H9 (cell line): ENCODE measurements at regions not wholly inside any gene's neighbourhood (a gene's known extent, or its start where the extent isn't known, plus 50 kb on each side); places are given as distances from the start of the nearest gene placed in this dataset.

Experiments used
- DNase-seq: peaks from one replicate; pipeline ENCODE4 v3.0.0-alpha.2; 2017
- H2AFZ ChIP-seq: one replicate; pipeline ENCODE4 v1.6.1; 2013; ENCODE audit warnings: mild to moderate bottlenecking, low read length, control low read depth, moderate library complexity
- H2AK5ac ChIP-seq: 2 replicates; pipeline ENCODE4 v1.6.1; 2013; ENCODE audit warnings: low read length, control low read depth, mixed read lengths; ENCODE audit not compliant: insufficient read length
- H2BK120ac ChIP-seq: one replicate; pipeline ENCODE4 v1.6.1; 2013; ENCODE audit warnings: low read depth, mild to moderate bottlenecking, low read length, control low read depth, inconsistent platforms; ENCODE audit not compliant: poor library complexity, severe bottlenecking
- H2BK12ac ChIP-seq: 2 replicates; pipeline ENCODE4 v1.6.1; 2013; ENCODE audit warnings: low read length, control low read depth, mixed read lengths, low read depth; ENCODE audit not compliant: insufficient read length
- H2BK15ac ChIP-seq: 2 replicates; pipeline ENCODE4 v1.6.1; 2013; ENCODE audit warnings: low read depth, low read length, control low read depth
- H2BK20ac ChIP-seq: one replicate; pipeline ENCODE4 v1.6.1; 2013; ENCODE audit warnings: low read depth, mild to moderate bottlenecking, low read length, control low read depth, inconsistent platforms; ENCODE audit not compliant: poor library complexity, severe bottlenecking
- H2BK5ac ChIP-seq: 2 replicates; pipeline ENCODE4 v1.6.1; 2013; ENCODE audit warnings: low read length, control low read depth, mixed read lengths; ENCODE audit not compliant: insufficient read length
- H3K14ac ChIP-seq: 2 replicates; pipeline ENCODE4 v1.6.1; 2013; ENCODE audit warnings: low read length, control low read depth; ENCODE audit not compliant: insufficient read depth
- H3K18ac ChIP-seq: 2 replicates; pipeline ENCODE4 v1.6.1; 2013; ENCODE audit warnings: low read depth, mild to moderate bottlenecking, mixed read lengths, low read length, control low read depth; ENCODE audit not compliant: insufficient read length
- H3K23ac ChIP-seq: 2 replicates; pipeline ENCODE4 v1.6.1; 2013; ENCODE audit warnings: low read length, control low read depth, mixed read lengths, low read depth; ENCODE audit not compliant: insufficient read length
- H3K23me2 ChIP-seq: 2 replicates; pipeline ENCODE4 v1.6.1; 2013; ENCODE audit warnings: low read depth, mild to moderate bottlenecking, mixed read lengths, low read length, control low read depth; ENCODE audit not compliant: insufficient read length, poor library complexity, severe bottlenecking
- H3K27ac ChIP-seq: 2 replicates; pipeline ENCODE4 v1.5.1; 2013; ENCODE audit warnings: low read length, control low read depth, mixed read lengths, low read depth; ENCODE audit not compliant: insufficient read length
- H3K27me3 ChIP-seq: 2 replicates; pipeline ENCODE4 v1.6.1; 2013; ENCODE audit warnings: low read length, control low read depth, inconsistent platforms; ENCODE audit not compliant: insufficient read depth
- H3K4ac ChIP-seq: 2 replicates; pipeline ENCODE4 v1.6.1; 2013; ENCODE audit warnings: low read depth, mild to moderate bottlenecking, control low read depth, inconsistent platforms, low read length, moderate library complexity
- H3K4me1 ChIP-seq: 2 replicates; pipeline ENCODE4 v1.6.1; 2013; ENCODE audit warnings: low read length, control low read depth, inconsistent platforms; ENCODE audit not compliant: insufficient read depth
- H3K4me2 ChIP-seq: 2 replicates; pipeline ENCODE4 v1.6.1; 2013; ENCODE audit warnings: low read length, control low read depth, mixed read lengths; ENCODE audit not compliant: insufficient read length, insufficient read depth
- H3K56ac ChIP-seq: 2 replicates; pipeline ENCODE4 v1.6.1; 2013; ENCODE audit warnings: low read depth, mild to moderate bottlenecking, mixed read lengths, low read length, control low read depth; ENCODE audit not compliant: insufficient read length
- H3K79me1 ChIP-seq: 2 replicates; pipeline ENCODE4 v1.6.1; 2013; ENCODE audit warnings: low read depth, mild to moderate bottlenecking, moderate library complexity, low read length, control low read depth, inconsistent platforms; ENCODE audit not compliant: insufficient read depth, poor library complexity, severe bottlenecking
- H3K79me2 ChIP-seq: 2 replicates; pipeline ENCODE4 v1.6.1; 2013; ENCODE audit warnings: low read length, control low read depth, inconsistent platforms; ENCODE audit not compliant: insufficient read depth
- H3K9ac ChIP-seq: 2 replicates; pipeline ENCODE4 v1.6.1; 2013; ENCODE audit warnings: low read length, control low read depth, mixed read lengths; ENCODE audit not compliant: insufficient read length; ENCODE audit errors: extremely low read depth
- H3K9me3 ChIP-seq: one replicate; pipeline ENCODE4 v1.6.1; 2013; ENCODE audit warnings: low read depth, low read length, inconsistent platforms; ENCODE audit not compliant: control insufficient read depth
- H3T11ph ChIP-seq: one replicate; pipeline ENCODE4 v1.6.1; 2013; ENCODE audit warnings: mild to moderate bottlenecking, low read length, control low read depth, inconsistent platforms
- H4K20me1 ChIP-seq: one replicate; pipeline ENCODE4 v1.6.1; 2013; ENCODE audit not compliant: control insufficient read depth, insufficient read length, insufficient read depth
- H4K5ac ChIP-seq: 2 replicates; pipeline ENCODE4 v1.6.1; 2013; ENCODE audit warnings: low read depth, mild to moderate bottlenecking, mixed read lengths, low read length, control low read depth; ENCODE audit not compliant: insufficient read length
- H4K8ac ChIP-seq: replicated peaks from 2 replicates; pipeline ENCODE4 v1.6.1; 2013; ENCODE audit warnings: low read length, control low read depth, mixed read lengths, low read depth; ENCODE audit not compliant: insufficient read length
- H4K91ac ChIP-seq: 2 replicates; pipeline ENCODE4 v1.6.1; 2013; ENCODE audit warnings: low read depth, mild to moderate bottlenecking, moderate library complexity, mixed read lengths, low read length, control low read depth; ENCODE audit not compliant: insufficient read length
- H3K27ac Mint-ChIP-seq, 3 experiments: 2 replicates in 2 of 3; 3 replicates in 1 of 3; pipeline ENCODE4 v1.8.0; 2020 to 2021; ENCODE audit warnings: mixed read lengths in 3 of 3, mild to moderate bottlenecking in 1 of 3, moderate library complexity in 1 of 3
- H3K27me3 Mint-ChIP-seq: 2 replicates; pipeline ENCODE4 v1.8.0; 2021; ENCODE audit warnings: low read depth, mild to moderate bottlenecking, moderate library complexity, mixed read lengths
- H3K36me3 Mint-ChIP-seq, 3 experiments: 2 replicates in 2 of 3; 3 replicates in 1 of 3; pipeline ENCODE4 v1.8.0; 2020 to 2021; ENCODE audit warnings: low read depth in 3 of 3, mixed read lengths in 3 of 3; ENCODE audit not compliant: insufficient read depth in 1 of 3
- H3K4me1 Mint-ChIP-seq, 2 experiments: 2 replicates each; pipeline ENCODE4 v1.8.0; 2020; ENCODE audit warnings: mixed read lengths in 2 of 2
- H3K4me3 Mint-ChIP-seq, 2 experiments: 2 replicates in 1 of 2; 3 replicates in 1 of 2; pipeline ENCODE4 v1.8.0; 2020 to 2021; ENCODE audit warnings: mild to moderate bottlenecking in 2 of 2, mixed read lengths in 2 of 2, moderate library complexity in 1 of 2
- H3K9me3 Mint-ChIP-seq, 2 experiments: 2 replicates in 1 of 2; 3 replicates in 1 of 2; pipeline ENCODE4 v1.8.0; 2020; ENCODE audit warnings: mild to moderate bottlenecking in 2 of 2, mixed read lengths in 2 of 2, moderate library complexity in 1 of 2
- WGBS: extraction: QIAGEN DNeasy Blood & Tissue Kit; methylation state at CpG from one replicate; pipeline ENCODE4 v1.1.7; 2013; ENCODE audit warnings: missing lambda C conversion rate, low lambda C conversion rate, mixed read lengths; ENCODE audit not compliant: insufficient read length; ENCODE audit errors: extremely low coverage; 5-methylcytosine and 5-hydroxymethylcytosine counted together
- TF ChIP-seq, protein P1 (sequence below): fragments of 200-600 bp; sonication (generic); conservative IDR thresholded peaks from 3 replicates; pipeline ENCODE4 v1.8.0; 2021; ENCODE audit warnings: antibody characterized with exemption, mild to moderate bottlenecking

DNA sequence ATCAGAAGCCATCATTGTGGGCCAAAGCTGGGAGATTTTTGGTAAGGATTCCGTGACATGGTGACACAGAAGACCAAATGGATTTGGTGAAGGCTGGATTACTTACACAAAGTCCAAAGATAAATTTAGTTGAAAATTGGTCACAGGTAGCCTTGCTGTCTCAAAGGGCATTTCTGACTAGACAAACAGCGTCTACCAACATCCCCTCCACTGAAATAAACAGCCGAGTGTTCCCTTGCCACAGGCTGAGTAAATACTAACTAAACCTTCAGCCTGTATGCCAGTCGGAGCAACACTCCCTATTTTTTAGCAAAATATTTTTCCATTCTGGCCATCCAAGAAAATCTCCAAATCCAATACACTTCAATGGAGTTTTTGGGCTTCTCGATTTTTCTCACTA, 279.9 kb upstream of the CITED2 start:
- H3K23ac ChIP-seq: no peak overlapping the region
- no peak overlapping the region for H2BK120ac ChIP-seq
- TF ChIP-seq, protein P1, sequence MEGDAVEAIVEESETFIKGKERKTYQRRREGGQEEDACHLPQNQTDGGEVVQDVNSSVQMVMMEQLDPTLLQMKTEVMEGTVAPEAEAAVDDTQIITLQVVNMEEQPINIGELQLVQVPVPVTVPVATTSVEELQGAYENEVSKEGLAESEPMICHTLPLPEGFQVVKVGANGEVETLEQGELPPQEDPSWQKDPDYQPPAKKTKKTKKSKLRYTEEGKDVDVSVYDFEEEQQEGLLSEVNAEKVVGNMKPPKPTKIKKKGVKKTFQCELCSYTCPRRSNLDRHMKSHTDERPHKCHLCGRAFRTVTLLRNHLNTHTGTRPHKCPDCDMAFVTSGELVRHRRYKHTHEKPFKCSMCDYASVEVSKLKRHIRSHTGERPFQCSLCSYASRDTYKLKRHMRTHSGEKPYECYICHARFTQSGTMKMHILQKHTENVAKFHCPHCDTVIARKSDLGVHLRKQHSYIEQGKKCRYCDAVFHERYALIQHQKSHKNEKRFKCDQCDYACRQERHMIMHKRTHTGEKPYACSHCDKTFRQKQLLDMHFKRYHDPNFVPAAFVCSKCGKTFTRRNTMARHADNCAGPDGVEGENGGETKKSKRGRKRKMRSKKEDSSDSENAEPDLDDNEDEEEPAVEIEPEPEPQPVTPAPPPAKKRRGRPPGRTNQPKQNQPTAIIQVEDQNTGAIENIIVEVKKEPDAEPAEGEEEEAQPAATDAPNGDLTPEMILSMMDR: no peak
- H3K27ac Mint-ChIP-seq: no peak overlapping the region
- no peak for DNase-seq
- H3K4me1 ChIP-seq: peaks cover 3% of the 10 kb centered on the region; the same call in 1 of the 2 replicates
- no peaks in the 10 kb centered on the region for H3K9me3 ChIP-seq
- H3K4me2 ChIP-seq: no peak overlapping the region
- no peak overlapping the region for H3K9ac ChIP-seq
- H3K23me2 ChIP-seq: no peaks in the 10 kb centered on the region
- peaks cover 29 to 35% of the 10 kb centered on the region in 2 experiments for H3K4me1 Mint-ChIP-seq
- H3T11ph ChIP-seq: no peak overlapping the region
- H3K4me3 Mint-ChIP-seq: no peak overlapping the region
- H3K79me1 ChIP-seq: no peaks in the 10 kb centered on the region
- no peak overlapping the region for H3K4ac ChIP-seq
- no peak overlapping the region for H2BK12ac ChIP-seq
- no peak overlapping the region for H2BK5ac ChIP-seq
- no peaks in the 10 kb centered on the region for H3K79me2 ChIP-seq
- H3K14ac ChIP-seq: no peak overlapping the region
- no peak overlapping the region for H2AK5ac ChIP-seq
- peak overlapping the region; percentile 62 for H2BK20ac ChIP-seq
- no CpG with 5 or more reads among the region's 5 CpGs for whole genome bisulfite sequencing
- H3K36me3 Mint-ChIP-seq: no peaks in the 10 kb centered on the region
- H3K18ac ChIP-seq: no peak overlapping the region
- H3K27me3 ChIP-seq: no peaks in the 10 kb centered on the region
- H2AFZ ChIP-seq: no peak overlapping the region
- H3K56ac ChIP-seq: no peak overlapping the region
- H4K91ac ChIP-seq: no peak overlapping the region
- H4K20me1 ChIP-seq: no peaks in the 10 kb centered on the region
- H4K8ac ChIP-seq: no peak overlapping the region
- H3K9me3 Mint-ChIP-seq: no peaks in the 10 kb centered on the region
- no peak overlapping the region for H2BK15ac ChIP-seq
- no peak overlapping the region for H3K27ac ChIP-seq
- H4K5ac ChIP-seq: no peak overlapping the region
- H3K27me3 Mint-ChIP-seq: no peaks in the 10 kb centered on the region
